DND-41 (cell line): ENCODE measurements at regions not wholly inside any gene's neighbourhood (a gene's known extent, or its start where the extent isn't known, plus 50 kb on each side); places are given as distances from the start of the nearest gene placed in this dataset.

ENCODE experiments used
- ATAC-seq: fragments of 200-7000 bp; cut with Tn5 transposase; 3 replicates; pipeline ENCODE4 v1.9.1; 2021; ENCODE audit warnings: low read depth; ENCODE audit not compliant: insufficient read depth
- DNase-seq: peaks from one replicate; pipeline ENCODE4 v3.0.0-alpha.2; 2020
- H2AFZ ChIP-seq: 2 replicates; pipeline ENCODE4 v1.6.0; 2012; ENCODE audit warnings: low read depth, low read length
- H3K27ac ChIP-seq: 2 replicates; pipeline ENCODE4 v1.5.1; 2012; ENCODE audit warnings: low read length, inconsistent platforms
- H3K27me3 ChIP-seq: fragments of 200-600 bp; sonication (generic); 2 replicates; pipeline ENCODE4 v1.6.0; 2012; ENCODE audit warnings: low read length, mild to moderate bottlenecking, inconsistent platforms; ENCODE audit not compliant: insufficient read depth, poor library complexity
- H3K36me3 ChIP-seq: 2 replicates; pipeline ENCODE4 v1.5.1; 2012; ENCODE audit warnings: low read length, inconsistent platforms; ENCODE audit not compliant: insufficient read depth
- H3K4me1 ChIP-seq: 2 replicates; pipeline ENCODE4 v1.5.1; 2012; ENCODE audit warnings: mild to moderate bottlenecking, low read length; ENCODE audit not compliant: insufficient read depth
- H3K4me2 ChIP-seq: 2 replicates; pipeline ENCODE4 v1.6.0; 2012; ENCODE audit warnings: mild to moderate bottlenecking, moderate library complexity, low read length, inconsistent platforms; ENCODE audit not compliant: insufficient read depth
- H3K4me3 ChIP-seq, 2 experiments: fragments of 200-600 bp in 1 of 2; shearing (Covaris generic) in 1 of 2; 2 replicates each; pipeline ENCODE4 v1.5.1; 2012 to 2016; ENCODE audit warnings: inconsistent platforms in 2 of 2, low read length in 2 of 2, mild to moderate bottlenecking in 2 of 2, low read depth in 1 of 2, moderate library complexity in 1 of 2
- H3K79me2 ChIP-seq: 2 replicates; pipeline ENCODE4 v1.6.0; 2012; ENCODE audit warnings: low read length, inconsistent platforms; ENCODE audit not compliant: insufficient read depth
- H3K9ac ChIP-seq: 2 replicates; pipeline ENCODE4 v1.6.0; 2012; ENCODE audit warnings: low read depth, mild to moderate bottlenecking, inconsistent platforms, low read length, moderate library complexity
- H3K9me3 ChIP-seq: 2 replicates; pipeline ENCODE4 v1.5.1; 2012; ENCODE audit warnings: low read length, moderate library complexity, mild to moderate bottlenecking, inconsistent platforms; ENCODE audit not compliant: insufficient read depth, severe bottlenecking
- H4K20me1 ChIP-seq: 2 replicates; pipeline ENCODE4 v1.6.0; 2012; ENCODE audit warnings: low read length; ENCODE audit not compliant: insufficient read depth
- EZH2 ChIP-seq: IDR thresholded peaks from 3 replicates; pipeline ENCODE4 v1.6.1; 2012; ENCODE audit warnings: borderline replicate concordance, low read depth, mild to moderate bottlenecking, moderate library complexity, low read length, inconsistent platforms; ENCODE audit not compliant: severe bottlenecking
- TF ChIP-seq, protein P1 (sequence below): IDR thresholded peaks from 2 replicates; pipeline ENCODE4 v1.5.1; 2012; ENCODE audit warnings: borderline replicate concordance, low read length, moderate library complexity, mild to moderate bottlenecking; ENCODE audit not compliant: poor library complexity, severe bottlenecking; ENCODE audit errors: extremely low read depth

- Histone ChIP-seq H3K79me2 (no peaks in the 10 kb centered on the region), H3K4me3 (no peak overlapping the region), H3K27me3 (peaks cover 4% of the 10 kb centered on the region), H3K4me2 (no peak overlapping the region), H3K9me3 (no peaks in the 10 kb centered on the region), H2AFZ (no peak overlapping the region), H4K20me1 (no peaks in the 10 kb centered on the region), H3K36me3 (no peaks in the 10 kb centered on the region), H3K9ac (no peak overlapping the region), H3K4me1 (no peaks in the 10 kb centered on the region), H3K27ac (no peak overlapping the region)
- TF ChIP-seq, protein P1, sequence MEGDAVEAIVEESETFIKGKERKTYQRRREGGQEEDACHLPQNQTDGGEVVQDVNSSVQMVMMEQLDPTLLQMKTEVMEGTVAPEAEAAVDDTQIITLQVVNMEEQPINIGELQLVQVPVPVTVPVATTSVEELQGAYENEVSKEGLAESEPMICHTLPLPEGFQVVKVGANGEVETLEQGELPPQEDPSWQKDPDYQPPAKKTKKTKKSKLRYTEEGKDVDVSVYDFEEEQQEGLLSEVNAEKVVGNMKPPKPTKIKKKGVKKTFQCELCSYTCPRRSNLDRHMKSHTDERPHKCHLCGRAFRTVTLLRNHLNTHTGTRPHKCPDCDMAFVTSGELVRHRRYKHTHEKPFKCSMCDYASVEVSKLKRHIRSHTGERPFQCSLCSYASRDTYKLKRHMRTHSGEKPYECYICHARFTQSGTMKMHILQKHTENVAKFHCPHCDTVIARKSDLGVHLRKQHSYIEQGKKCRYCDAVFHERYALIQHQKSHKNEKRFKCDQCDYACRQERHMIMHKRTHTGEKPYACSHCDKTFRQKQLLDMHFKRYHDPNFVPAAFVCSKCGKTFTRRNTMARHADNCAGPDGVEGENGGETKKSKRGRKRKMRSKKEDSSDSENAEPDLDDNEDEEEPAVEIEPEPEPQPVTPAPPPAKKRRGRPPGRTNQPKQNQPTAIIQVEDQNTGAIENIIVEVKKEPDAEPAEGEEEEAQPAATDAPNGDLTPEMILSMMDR: no peak
- TF ChIP-seq EZH2: no peak
- ATAC-seq (no peak), DNase-seq (no peak)
Observed at GRCh38 chr10:125557801-125558505, 125.0 kb downstream of the TEX36 start.

DNA sequence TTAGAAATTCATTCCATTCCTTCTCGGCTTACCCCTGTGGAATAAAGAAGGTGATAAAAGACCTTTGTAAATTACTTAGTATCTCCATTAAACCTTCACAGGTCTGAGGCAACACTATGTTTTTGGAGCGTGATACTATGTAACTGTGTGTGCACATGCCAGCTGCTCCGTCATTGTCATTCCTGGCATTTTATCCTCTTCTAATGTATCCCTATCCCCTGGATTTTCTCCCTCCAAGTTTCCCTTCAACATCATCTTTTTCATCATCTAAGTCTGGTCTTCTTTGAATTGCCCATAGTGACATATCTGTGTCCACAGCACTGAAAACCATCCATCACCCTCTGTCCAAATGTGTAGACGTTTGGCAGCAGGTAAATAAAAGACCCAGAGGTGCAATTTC, 125.7 kb downstream of the TEX36 start:
- Histone ChIP-seq H2AFZ (no peak overlapping the region), H3K4me2 (no peak overlapping the region), H3K9ac (no peak overlapping the region), H3K36me3 (no peaks in the 10 kb centered on the region), H3K4me3 (no peak overlapping the region), H3K27ac (no peak overlapping the region), H3K9me3 (no peaks in the 10 kb centered on the region), H3K27me3 (peaks cover 4% of the 10 kb centered on the region), H4K20me1 (no peaks in the 10 kb centered on the region), H3K79me2 (no peaks in the 10 kb centered on the region), H3K4me1 (no peaks in the 10 kb centered on the region)
- ATAC-seq (no peak), DNase-seq (no peak)
- TF ChIP-seq EZH2: no peak
- TF ChIP-seq, protein P1: no peak

GRCh38 chr10:125556882-125557281, 126.1 kb downstream of the TEX36 start:
- no peak overlapping the region for H3K4me2 ChIP-seq

More at GRCh38 chr10:125556882-125557281, 126.1 kb downstream of the TEX36 start:
- Histone ChIP-seq H3K9me3 (no peaks in the 10 kb centered on the region), H3K36me3 (no peaks in the 10 kb centered on the region), H3K4me1 (no peaks in the 10 kb centered on the region), H3K79me2 (no peaks in the 10 kb centered on the region), H3K27ac (no peak overlapping the region), H3K4me3 (no peak overlapping the region), H3K9ac (no peak overlapping the region), H2AFZ (no peak overlapping the region), H4K20me1 (no peaks in the 10 kb centered on the region), H3K27me3 (peaks cover 4% of the 10 kb centered on the region)
- ATAC-seq: no peak
- DNase-seq: no peak
- no peak for TF ChIP-seq EZH2
- TF ChIP-seq, protein P1: no peak
